HFFc6 (cell line): ENCODE measurements at regions not wholly inside any gene's neighbourhood (a gene's known extent, or its start where the extent isn't known, plus 50 kb on each side); places are given as distances from the start of the nearest gene placed in this dataset.
A peak's percentile ranks its signal among the peaks of the same experiment; 100 is the strongest.

Source experiments
- DNase-seq: peaks from one replicate; pipeline ENCODE4 v3.0.0-alpha.2; 2018
- H3K27ac Mint-ChIP-seq: 2 replicates; pipeline ENCODE4 v1.8.0; 2020; ENCODE audit warnings: mild to moderate bottlenecking, mixed read lengths
- H3K27me3 Mint-ChIP-seq: 2 replicates; pipeline ENCODE4 v1.8.0; 2021; ENCODE audit warnings: mild to moderate bottlenecking, moderate library complexity, mixed read lengths; ENCODE audit not compliant: insufficient read depth
- H3K36me3 Mint-ChIP-seq: 2 replicates; pipeline ENCODE4 v1.8.0; 2021; ENCODE audit warnings: low read depth, mixed read lengths
- H3K4me1 Mint-ChIP-seq: 2 replicates; pipeline ENCODE4 v1.8.0; 2020; ENCODE audit warnings: low read depth, mixed read lengths
- H3K4me3 Mint-ChIP-seq: 2 replicates; pipeline ENCODE4 v1.8.0; 2020; ENCODE audit warnings: mild to moderate bottlenecking, moderate library complexity, mixed read lengths
- H3K9me3 Mint-ChIP-seq: 2 replicates; pipeline ENCODE4 v1.8.0; 2020; ENCODE audit warnings: mild to moderate bottlenecking, mixed read lengths
- CTCF ChIP-seq: fragments of 200-600 bp; sonication (generic); IDR thresholded peaks from 2 replicates; pipeline ENCODE4 v1.5.0; 2021; ENCODE audit warnings: antibody characterized with exemption, mild to moderate bottlenecking

- Mint-ChIP-seq H3K4me3 (peak overlapping the region; percentile 56), H3K9me3 (peaks cover 4% of the 10 kb centered on the region; the same call in 1 of the 2 replicates), H3K27ac (peak overlapping the region; percentile 83), H3K36me3 (peaks cover 13% of the 10 kb centered on the region; the same call in 1 of the 2 replicates), H3K27me3 (no peaks in the 10 kb centered on the region), H3K4me1 (peaks cover 32% of the 10 kb centered on the region)
- no peak for TF ChIP-seq CTCF
- DNase-seq = peak; percentile 3
Observed at GRCh38 chr7:92987538-92987937, 130.2 kb downstream of the SAMD9 start.

- H3K27me3 Mint-ChIP-seq = no peaks in the 10 kb centered on the region
- no peak for TF ChIP-seq CTCF
- H3K4me3 Mint-ChIP-seq = peak overlapping the region; percentile 56
Observed at GRCh38 chr7:92987095-92987494, 130.7 kb downstream of the SAMD9 start.

GRCh38 chr7:92982928-92983327 is 134.9 kb downstream of the SAMD9 start:
- Mint-ChIP-seq H3K36me3 (peaks cover 30% of the 10 kb centered on the region), H3K9me3 (peaks cover 19% of the 10 kb centered on the region), H3K27me3 (no peaks in the 10 kb centered on the region), H3K27ac (no peak overlapping the region), H3K4me3 (no peak overlapping the region), H3K4me1 (peaks cover 16% of the 10 kb centered on the region)
- TF ChIP-seq CTCF = no peak
- no peak for DNase-seq

More at GRCh38 chr7:92987095-92987494, 130.7 kb downstream of the SAMD9 start:
- H3K27ac Mint-ChIP-seq = peak overlapping the region; percentile 83
- peaks cover 4% of the 10 kb centered on the region; the same call in 1 of the 2 replicates for H3K9me3 Mint-ChIP-seq
- H3K4me1 Mint-ChIP-seq = peaks cover 32% of the 10 kb centered on the region
- peak; percentile 50 for DNase-seq
- peaks cover 13% of the 10 kb centered on the region; the same call in 1 of the 2 replicates for H3K36me3 Mint-ChIP-seq

GRCh38 chr7:92976931-92977330 is 140.6 kb upstream of the CDK6 start:
- peaks cover 46% of the 10 kb centered on the region for H3K36me3 Mint-ChIP-seq
- H3K4me1 Mint-ChIP-seq = peaks cover 18% of the 10 kb centered on the region
- H3K9me3 Mint-ChIP-seq = peaks cover 46% of the 10 kb centered on the region
- no peak for TF ChIP-seq CTCF
- no peak overlapping the region for H3K4me3 Mint-ChIP-seq
- peaks cover 4% of the 10 kb centered on the region; the same call in 1 of the 2 replicates for H3K27me3 Mint-ChIP-seq
- H3K27ac Mint-ChIP-seq = no peak overlapping the region
- DNase-seq = no peak

GRCh38 chr7:92973974-92974373 is 137.6 kb upstream of the CDK6 start:
- no peak for TF ChIP-seq CTCF
- Mint-ChIP-seq H3K27me3 (peaks cover 4% of the 10 kb centered on the region), H3K36me3 (peaks cover 36% of the 10 kb centered on the region), H3K4me3 (no peak overlapping the region), H3K4me1 (peaks cover 18% of the 10 kb centered on the region), H3K9me3 (peaks cover 40% of the 10 kb centered on the region), H3K27ac (no peak overlapping the region)
- peak; percentile 6 for DNase-seq
